HEK293T (cell line): ENCODE measurements at regions not wholly inside any gene's neighbourhood (a gene's known extent, or its start where the extent isn't known, plus 50 kb on each side); places are given as distances from the start of the nearest gene placed in this dataset.

ENCODE experiments used
- ARNT ChIP-seq: fragments of 450-650 bp; IDR thresholded peaks from 2 replicates; pipeline ENCODE4 v1.6.1; 2017; ENCODE audit warnings: mild to moderate bottlenecking
- CTBP1 ChIP-seq: fragments of 450-650 bp; IDR thresholded peaks from 2 replicates; pipeline ENCODE4 v1.6.1; 2016; ENCODE audit warnings: borderline replicate concordance
- ELF4 ChIP-seq: fragments of 450-650 bp; IDR thresholded peaks from 2 replicates; pipeline ENCODE4 v1.6.1; 2017; ENCODE audit warnings: antibody characterized with exemption
- FOXM1 ChIP-seq: fragments of 450-650 bp; IDR thresholded peaks from 2 replicates; pipeline ENCODE4 v1.6.1; 2017; ENCODE audit warnings: mild to moderate bottlenecking, borderline replicate concordance
- HDGF ChIP-seq: fragments of 450-650 bp; IDR thresholded peaks from 2 replicates; pipeline ENCODE4 v1.6.1; 2017; ENCODE audit warnings: antibody characterized with exemption, borderline replicate concordance
- SP1 ChIP-seq: fragments of 450-650 bp; IDR thresholded peaks from 2 replicates; pipeline ENCODE4 v1.6.1; 2017
- SUZ12 ChIP-seq: fragments of 450-650 bp; IDR thresholded peaks from 2 replicates; pipeline ENCODE4 v1.6.1; 2016; ENCODE audit warnings: mild to moderate bottlenecking
- TARDBP ChIP-seq: fragments of 450-650 bp; IDR thresholded peaks from 2 replicates; pipeline ENCODE4 v1.6.1; 2016

DNA sequence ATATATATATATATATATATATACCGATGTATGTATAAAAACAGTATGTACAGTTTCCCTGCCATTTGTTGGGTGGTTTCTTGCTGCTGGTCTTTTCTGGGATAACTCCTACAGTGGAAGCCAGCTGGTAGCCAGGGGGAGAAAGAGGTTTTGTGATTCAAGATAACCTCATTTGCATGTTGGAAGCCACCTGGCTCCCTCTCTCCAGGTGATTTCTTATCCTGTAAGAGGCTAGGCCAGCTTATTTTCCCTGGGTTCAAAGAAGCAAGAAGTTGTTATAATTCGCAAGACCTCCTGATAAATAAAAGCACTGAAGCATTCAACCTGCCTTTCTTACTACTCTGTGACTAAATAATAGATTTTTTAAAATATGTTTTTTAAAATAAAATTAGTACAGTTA lies 443.3 kb downstream of the VGLL3 start:
- TF ChIP-seq ELF4, result no peak
- no peak for TF ChIP-seq ARNT
- no peak for TF ChIP-seq TARDBP
- TF ChIP-seq CTBP1, result no peak
- TF ChIP-seq SUZ12, result no peak
- TF ChIP-seq HDGF, result no peak
- TF ChIP-seq FOXM1, result no peak
- TF ChIP-seq SP1, result no peak
